SW480 (cell line): ENCODE measurements at regions not wholly inside any gene's neighbourhood (a gene's known extent, or its start where the extent isn't known, plus 50 kb on each side); places are given as distances from the start of the nearest gene placed in this dataset.

Source experiments
- DNase-seq: peaks from one replicate; pipeline ENCODE4 v3.0.0-alpha.2; 2016; ENCODE audit warnings: low spot score

DNA sequence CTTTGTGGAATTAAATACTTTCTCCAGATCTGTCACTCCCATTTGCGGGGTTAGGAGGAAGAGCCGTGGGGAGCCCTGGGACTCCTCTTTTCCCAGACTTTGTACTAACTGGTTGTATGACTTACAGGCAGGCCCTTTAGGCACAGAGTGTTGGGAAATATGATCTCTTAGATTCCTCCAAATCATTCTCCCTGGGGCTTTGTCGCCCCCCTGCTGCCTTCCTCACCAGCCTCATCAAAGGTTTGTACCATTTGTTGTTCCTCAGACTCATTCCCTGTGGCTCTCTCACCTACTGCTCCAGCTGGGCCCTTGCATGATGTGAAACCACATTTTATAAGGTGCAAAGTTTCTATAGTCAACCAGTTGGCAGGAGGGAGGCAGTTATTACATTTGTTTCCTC lies 56.4 kb downstream of the CRYGS start:
- no peak for DNase-seq

DNA sequence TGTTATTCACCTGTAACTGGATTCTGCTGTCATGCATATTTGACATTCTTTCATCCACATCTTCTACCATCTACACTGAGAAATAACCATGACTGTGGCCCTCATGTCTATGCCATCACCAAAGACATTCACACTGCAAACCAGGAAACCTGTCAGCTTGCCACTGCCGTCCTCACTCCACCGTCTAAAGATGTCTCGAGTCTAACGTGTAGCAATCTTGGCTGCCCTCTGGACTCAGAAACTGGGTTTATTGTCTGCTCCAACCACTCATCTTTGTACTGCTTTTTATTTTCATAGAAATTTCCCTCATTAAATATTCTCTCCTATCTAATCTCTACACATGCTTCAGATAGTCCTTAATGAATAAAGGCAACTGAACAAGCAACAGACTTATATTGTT lies 57.1 kb downstream of the CRYGS start:
- DNase-seq = no peak

DNA sequence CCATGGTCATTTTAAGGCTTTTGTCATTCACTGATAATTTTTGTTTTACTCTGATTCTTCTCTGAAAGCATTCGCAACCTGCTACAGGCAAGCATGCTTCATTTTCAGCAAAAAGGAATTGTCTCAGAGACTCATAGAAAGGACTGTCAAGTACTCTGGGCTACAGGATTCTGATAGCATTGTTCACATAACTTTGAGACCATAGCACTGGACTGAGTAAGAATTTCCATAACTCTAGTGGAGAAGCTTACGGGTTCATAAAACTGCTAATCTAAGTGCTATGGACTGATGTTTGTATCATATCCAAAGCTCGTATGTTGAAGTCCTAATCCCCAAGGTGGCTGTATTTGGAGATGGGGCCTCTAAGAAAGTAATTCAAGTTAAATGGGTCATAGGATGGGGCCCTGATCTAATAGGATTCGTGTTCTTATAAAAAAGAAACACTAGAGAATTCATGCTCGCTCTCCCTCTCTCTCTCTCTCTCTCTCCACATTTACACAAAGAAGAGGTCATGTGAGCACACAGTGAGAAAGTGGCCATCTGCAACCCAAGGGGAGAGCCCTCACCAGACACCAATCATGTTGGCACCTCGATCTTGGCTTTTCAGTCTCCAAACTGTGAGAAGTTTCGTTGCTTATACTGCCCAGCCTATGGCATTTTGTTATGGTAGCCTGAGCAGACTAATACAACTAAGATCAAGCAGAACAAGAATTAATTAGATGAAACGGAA lies 60.4 kb downstream of the CRYGS start:
- DNase-seq = no peak

DNA sequence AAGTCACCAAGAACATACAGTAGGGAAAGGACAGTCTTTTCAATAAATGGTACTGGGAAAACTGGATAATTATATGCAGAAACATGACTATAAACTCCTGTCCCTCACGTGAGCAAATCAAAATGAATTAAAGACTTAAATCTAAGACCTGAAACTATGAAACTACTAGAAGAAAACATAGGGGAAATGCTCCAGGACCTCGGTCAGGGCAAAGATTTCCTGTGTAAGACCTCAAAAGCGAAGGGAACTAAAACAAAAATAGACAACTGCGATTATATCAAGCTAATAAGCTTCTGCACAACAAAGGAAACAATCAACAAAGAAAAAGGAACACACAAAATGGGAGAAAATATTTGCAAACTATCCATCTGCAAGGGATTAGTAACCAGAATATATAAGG lies 62.7 kb downstream of the CRYGS start:
- no peak for DNase-seq

DNA sequence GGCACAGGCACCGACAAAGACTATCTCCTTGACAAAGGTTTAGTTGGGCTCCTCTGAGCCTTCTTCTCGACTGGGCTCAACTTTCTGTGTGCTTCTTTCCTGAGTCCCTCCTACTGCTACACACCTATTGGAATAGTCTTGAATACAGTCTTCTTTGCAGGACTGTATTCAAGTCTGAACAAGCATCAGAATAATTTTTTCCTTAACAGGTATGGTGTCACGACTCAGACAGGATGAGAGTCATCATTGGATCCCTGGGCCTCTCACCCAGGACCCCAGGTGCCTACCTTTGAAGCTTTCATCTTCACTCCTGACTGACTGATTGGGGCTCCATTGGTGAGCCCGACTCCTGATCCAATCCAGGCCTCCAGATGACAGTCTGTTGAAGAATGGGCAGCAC lies 66.3 kb downstream of the CRYGS start:
- no peak for DNase-seq

DNA sequence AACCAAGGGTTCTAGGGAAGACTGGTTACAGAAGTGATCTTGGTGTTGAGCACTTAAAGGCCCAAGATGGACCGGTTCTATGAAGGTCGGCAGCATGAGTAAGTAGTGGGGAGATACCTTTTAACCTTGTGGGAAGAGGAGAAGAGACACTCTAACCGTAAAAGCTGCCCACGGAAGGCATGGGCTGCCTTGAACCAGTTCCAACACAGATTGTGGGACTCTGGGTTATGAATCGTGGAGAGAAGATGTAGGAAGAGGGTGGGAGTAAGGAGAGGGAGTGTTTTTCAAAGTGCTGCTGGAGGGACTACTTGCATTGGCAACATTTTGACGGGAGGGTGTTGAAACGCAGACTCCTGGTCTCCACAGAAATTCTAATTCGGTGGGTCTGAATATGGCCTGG lies 67.1 kb downstream of the CRYGS start:
- no peak for DNase-seq

DNA sequence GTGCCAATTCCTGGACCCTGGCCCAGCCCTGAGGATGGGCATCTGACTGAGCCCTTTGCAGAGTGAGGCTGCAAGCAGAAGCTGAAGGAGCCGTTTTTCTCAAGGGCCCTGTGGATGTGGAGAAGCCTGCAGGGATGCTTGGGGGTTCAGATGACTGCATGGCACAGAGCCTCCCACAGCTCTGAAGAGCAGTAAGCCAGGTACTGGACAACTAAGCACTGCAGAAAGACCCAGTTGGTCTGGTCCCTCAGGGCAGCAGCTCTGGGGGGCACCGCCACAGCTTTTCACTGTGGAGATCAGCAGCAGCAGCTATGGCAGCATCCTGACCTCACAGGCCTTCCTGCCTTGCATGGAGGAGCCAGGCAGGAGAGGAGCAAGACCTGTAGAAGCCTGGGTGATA lies 67.6 kb downstream of the CRYGS start:
- no peak for DNase-seq

DNA sequence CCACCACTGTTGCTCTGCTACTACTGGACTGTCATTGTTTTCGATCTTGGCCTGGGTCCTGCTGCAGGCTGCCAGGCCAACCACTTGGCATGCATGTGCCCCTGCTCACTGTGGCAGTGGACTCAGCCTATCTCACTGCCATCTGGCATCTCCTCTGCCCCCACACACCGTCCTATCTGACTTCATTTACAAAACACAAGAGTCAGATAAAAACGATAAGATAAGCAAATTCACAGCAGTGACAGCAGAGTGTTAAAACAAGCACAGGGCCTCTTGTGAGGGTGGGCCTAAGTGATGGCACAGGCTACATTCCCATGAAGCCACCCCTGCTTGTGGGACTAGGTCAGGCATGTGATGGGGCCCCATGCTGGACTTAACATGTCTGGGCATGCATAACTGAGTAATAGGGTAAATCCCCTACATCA lies 68.1 kb downstream of the CRYGS start:
- no peak for DNase-seq

DNA sequence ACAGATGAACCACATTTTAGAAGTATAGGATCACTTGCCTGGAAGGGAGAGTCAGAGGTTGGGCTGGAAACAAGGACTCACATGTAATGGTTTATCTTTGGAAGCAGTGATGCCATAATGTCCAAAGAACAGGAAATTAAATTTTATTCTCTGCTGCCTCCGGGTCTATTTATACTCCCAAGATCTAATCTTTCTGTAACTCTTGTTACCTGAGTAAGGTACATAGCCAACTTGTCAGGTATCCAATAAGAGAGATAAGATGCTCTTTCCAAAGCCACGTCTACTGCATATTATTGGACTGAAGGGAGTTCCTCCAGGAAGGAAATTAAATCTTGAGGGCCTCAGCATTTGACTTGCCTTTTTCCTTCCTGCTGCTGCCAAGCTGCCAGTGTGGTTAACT lies 71.0 kb downstream of the CRYGS start:
- DNase-seq = no peak

DNA sequence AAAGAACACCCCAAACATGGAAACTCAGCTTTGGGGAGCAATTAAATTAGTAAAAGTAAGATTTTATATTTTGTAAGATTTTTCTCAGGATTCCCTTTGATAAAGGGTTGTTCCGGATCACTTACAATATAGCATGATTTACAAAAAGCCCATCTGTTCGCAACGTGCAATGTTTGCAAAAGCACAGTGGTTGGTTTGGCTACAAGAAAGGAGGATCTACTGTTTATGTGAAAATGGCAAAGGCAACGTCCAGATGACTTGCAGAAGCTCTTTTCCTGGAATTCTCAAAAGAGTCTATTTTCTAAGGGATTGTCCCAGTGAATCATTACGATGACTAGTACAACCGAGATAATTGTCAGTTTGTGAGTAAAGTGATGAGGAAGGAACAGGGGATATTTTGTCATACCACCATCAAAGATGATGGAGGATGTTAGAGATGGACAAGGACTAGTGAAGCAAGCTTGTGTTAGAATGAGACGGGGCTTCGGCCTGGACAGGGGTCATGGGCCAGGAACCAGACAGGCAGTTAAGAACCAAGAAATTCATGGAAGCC lies 71.6 kb downstream of the CRYGS start:
- DNase-seq = no peak

DNA sequence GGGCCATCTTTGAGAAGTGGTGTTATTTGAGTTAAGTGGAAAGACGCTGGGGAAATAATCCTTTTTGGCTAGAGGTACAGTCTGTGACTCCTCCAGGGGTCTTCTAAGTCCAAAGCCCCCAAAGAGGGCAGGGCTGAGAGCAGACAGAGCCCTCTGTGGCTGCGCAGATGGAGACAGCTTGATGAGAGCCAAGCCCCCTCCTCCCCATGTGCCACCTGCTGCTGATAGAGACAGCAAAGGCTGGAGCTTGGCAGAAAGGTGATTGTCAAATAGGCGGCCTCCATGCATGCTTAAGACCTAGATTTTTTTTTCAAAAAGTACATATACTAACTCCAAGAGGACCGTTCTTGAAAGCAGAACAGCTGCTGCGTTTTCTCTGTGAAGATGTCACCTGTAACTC lies 72.4 kb downstream of the CRYGS start:
- DNase-seq = no peak

DNA sequence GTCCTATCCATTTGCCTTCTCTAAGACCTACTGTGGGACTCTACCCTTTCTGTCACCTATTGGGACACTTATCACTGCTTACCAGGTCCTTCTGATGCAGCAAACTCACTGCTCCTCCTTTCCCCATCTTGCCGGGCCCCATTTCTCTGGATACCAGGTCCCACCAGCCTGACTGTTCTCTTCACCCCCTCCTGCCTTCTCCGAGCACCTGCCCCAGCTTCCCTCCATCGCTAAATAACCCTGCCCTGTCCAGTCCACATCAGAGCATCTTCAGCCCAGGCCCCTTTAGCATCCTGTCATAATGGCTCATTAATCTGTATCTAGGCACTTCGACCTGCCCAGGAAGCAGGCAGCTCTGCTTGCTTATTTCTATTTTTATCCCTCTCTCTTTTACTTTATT lies 74.7 kb downstream of the CRYGS start:
- no peak for DNase-seq

DNA sequence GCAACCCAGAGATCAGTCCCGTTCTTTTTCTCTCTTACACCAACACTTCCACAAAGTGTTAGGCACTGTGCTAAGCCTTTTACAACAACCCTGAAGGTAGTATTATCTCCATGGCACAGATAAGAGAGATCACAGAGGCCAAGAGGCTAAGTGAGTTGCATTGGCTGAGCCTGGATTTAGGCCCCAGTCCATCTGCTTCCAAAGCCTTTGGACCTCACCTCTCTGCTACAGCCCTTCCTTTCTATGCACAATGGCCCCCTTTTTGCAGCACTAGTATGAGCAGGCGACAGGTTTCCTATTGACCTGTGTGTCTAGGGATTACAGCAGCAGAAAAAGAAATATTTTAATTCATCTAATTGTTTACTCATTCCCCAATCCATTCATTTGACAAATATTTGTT lies 76.2 kb downstream of the CRYGS start:
- no peak for DNase-seq

DNA sequence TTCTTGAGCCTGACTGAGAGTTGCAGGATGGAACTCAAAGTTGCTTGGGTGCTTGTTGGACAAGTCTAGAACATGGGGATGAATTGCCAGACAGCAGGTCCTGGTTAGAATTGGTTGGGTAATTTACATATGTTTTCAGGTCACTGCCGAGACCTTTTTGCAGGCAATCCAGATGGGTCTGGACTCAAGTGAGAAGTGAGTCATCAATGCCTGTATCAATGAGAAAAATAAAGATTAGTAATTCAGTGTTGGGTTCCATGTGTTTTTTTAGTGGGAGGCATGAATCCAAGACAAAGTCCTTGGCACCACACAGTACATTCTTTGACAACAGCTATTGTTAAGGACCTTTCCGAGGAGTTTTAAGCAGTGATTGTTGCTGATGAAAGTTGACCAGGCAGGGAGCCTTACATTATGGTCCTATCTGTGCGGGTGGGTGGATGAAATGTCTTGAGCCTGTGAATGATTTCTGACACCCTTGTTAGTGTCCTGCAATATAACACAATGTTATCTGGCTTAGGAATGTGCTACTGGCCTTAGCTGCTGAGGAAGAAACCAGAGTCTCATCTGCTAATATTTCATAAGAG lies 77.7 kb downstream of the CRYGS start:
- DNase-seq = no peak

DNA sequence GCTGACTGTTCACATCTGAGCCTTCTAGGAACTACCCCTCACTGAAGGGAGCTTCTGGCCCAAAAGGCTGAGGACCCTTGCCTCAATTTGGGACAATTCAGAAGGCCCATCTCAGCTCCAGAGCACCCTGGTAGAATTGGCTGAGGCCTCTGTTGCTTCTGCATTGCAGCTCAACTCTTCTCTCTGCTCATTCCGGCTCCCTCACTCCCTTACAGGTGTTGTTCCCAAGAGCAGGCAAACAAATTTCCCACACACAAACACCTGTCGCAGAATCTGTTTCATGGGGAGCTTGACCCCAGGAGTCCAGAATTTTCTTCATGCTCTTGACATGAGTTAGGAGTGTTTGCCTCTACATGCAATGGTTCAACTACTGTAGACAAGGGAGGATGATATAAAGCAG lies 78.7 kb downstream of the CRYGS start:
- DNase-seq = no peak

DNA sequence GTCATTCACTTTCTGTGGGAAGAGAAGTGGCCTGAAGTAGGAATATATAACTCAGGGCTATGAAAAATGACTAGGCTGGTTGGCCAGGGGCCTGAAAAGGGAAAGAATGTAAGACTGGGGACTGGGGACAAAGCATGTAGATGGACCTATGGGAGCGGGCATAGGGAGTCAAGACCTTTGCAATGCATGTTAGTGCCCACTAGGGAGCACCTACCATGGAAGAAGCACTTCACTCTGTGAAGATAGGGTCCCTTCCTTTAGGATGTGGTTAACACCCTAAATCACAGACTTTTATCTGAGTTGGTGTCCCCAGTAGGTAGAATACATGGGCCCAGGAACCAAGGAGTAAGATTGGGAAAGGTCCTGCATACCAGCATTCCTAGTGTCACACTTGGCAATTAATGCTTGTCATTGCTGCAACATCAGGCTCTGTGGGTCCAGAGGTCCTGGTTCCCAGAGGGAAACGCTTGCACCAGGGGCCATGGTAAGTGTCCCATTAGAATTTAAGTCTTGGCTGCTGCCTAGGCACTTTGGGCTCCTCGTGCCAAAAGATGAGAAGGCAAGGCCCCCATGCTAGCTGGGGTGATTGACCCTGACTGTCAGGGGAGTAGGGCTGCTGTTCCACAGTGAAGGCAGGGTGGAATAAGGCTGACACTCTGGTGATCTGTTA lies 79.6 kb downstream of the CRYGS start:
- DNase-seq = peak; percentile 30

DNA sequence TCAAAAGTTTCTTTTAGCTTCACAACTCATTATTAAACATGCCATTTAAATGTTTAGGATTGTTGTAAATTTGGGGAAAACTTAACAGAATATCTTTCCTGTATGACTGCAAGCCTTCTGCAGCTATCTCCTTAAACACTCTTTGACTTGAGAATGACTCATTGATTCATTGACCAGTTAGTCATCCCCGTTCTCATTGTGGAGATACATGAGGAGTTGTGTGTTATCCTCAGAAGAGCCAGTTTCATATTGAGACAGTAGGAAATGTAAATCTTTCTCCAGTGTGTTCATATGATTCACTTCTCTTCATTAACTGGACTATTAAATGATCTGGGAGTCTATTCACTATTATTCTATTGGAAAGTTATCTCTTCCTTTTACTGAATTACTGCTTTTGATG lies 83.0 kb downstream of the CRYGS start:
- peak; percentile 32 for DNase-seq

DNA sequence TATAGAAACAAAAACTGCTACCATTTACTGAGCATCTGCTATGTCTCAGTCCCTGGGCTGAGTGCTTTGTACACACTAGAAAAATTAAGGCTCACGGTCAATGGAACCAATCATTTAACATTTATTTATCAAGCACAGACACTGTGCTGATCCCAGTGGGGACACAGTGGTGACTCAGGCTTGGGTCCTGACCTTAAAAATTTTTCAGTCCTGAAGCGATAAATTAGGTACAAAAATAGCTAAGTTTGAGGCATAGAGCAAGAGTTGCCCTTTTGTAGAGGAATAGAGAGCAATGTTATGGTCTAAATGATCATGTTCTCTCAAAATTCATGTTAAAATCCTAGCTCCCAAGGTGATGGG lies 85.1 kb downstream of the CRYGS start:
- no peak for DNase-seq

DNA sequence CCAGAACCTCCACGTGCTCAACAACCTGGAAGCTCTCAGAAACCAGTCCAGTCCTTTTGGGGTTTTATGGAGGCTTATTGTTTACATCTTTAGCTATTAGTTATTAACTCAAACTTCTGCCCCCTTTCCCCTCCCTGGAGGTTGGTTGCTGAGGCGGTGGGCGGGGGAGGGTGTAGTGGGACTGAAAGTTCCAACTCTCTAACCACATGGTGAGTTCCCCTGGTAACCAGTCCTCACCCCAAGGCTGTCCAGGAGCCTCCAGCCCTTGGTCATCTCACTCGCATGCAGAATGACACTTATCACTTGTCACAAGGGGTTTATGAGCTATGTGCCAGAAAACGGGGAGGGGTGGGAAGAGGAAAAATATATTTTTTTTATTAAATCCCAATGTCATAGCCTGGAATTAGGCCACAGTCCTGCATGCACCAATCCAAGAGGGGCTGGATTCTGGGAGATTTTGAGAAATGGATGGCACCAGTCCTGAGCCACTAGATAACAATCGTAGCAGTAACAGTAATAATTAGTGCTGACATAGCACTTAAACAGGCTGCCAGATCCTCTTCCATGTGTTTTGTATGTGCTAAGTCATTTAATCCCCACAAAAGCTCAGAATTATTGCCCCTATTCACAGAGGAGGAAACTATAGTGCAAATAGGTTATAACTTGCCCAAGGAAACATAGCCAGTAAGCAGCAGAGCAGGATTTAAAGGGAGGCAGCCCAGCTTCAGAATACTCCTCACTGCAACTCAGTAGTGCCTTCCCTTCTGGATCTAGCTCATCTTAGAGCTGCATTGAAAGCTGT lies 85.7 kb downstream of the CRYGS start:
- DNase-seq = no peak

DNA sequence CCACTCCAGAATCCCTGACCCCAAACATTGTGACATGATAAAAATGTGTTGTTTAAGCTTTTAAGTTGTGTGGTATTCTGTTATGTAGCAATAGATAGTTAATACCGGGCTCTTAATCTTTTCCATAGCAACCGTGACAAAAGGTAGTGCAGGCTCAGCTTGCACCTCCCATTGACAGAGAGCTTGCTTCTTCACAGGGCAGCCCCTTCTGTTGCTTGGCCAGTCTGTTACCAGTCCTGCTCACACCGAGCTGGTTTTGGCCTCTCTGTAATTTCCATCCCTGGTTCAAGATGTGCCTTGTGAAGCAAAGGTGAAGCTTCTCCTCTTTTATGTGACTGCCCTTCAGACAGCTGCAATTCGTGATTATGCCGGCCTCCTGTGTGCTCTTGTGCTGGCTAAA lies 86.9 kb downstream of the CRYGS start:
- no peak for DNase-seq

DNA sequence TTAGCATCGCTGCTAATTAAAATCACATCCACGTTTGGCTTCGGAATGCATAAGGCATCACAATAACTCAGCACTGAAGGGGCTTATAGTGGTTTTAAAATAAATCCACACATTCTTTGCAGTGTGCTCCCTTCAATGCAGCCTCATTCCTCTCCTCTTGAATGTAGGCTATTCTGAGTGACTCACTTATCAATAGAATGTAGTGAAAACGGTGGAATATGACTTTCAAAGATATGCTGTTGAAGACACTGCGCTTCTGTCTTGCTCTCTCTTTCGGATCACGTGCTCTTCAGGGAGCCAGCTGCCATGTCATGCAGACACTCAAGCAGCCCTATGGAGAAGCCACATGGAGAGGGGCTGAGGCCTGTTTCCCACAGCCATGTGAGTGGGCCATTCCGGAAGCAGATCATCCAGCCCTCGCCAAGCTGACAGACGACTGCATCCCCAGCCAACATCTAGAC lies 87.4 kb downstream of the CRYGS start:
- DNase-seq = no peak

DNA sequence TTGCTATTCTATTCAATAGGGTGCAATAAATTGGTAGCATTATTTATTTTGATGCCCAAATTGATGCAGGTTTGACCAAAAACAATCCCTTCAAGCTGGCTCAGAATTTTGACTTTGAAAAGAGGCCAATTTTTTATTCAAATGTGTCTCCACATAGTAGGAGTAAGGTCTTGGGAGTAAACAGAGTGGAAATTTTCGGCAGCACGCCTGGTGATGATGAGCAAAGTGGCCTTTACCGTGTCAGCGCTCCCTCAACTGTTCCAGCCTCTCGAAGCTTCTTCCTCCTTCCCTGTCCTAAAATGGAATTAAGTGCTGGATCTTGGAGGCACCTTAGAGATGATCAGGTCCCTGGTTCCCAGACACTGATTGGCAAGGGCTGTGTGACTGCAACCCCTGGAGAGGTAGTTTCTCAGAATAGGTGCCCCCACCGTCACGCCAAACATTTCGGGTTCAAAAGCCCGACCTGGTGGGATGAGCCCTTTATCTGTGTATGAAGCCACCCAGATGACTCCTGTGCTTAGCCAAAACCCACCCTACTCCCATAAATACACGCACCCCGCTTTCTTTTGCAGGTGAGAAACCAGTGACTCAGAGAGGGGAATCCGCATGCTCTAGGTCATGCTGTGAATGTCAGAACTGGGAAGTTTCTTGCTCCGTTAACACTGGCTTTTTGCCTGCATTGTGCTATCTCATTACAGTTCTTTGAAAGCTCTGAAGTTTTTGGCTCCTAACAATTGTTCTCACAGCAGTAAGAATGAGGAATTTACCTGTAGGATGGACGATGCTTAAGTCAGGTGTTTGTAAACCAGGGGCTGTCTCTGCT lies 89.1 kb downstream of the CRYGS start:
- DNase-seq = no peak
